Activated B cell treated with CpG ODN at 0.5 μM for 24 hours (primary cell): ENCODE measurements at regions not wholly inside any gene's neighbourhood (a gene's known extent, or its start where the extent isn't known, plus 50 kb on each side); places are given as distances from the start of the nearest gene placed in this dataset.

Experiments
- ATAC-seq: fragments of 200-7000 bp; cut with Tn5 transposase; one replicate; pipeline ENCODE4 v1.10.0; 2021; ENCODE audit warnings: low read depth, mild to moderate bottlenecking, moderate library complexity
- CTCF ChIA-PET: fragments of 350-600 bp; sonication (Branson Sonifier 250); formaldehyde crosslinking; loops from one replicate; lab custom pipeline; 2021; ENCODE audit warnings: antibody characterized with exemption; lab: Charles Lee
- POLR2A ChIA-PET: fragments of 350-600 bp; sonication (Branson Sonifier 250); formaldehyde crosslinking; loops from one replicate; lab custom pipeline; 2021; ENCODE audit warnings: antibody characterized with exemption; lab: Charles Lee
- DNase-seq: peaks from one replicate; pipeline ENCODE4 v3.0.0; 2022
- H3K27ac Mint-ChIP-seq: one replicate; pipeline ENCODE4 v1.8.0; 2020; ENCODE audit warnings: mixed read lengths
- H3K27me3 Mint-ChIP-seq: one replicate; pipeline ENCODE4 v1.8.0; 2021; ENCODE audit warnings: mixed read lengths
- H3K36me3 Mint-ChIP-seq: one replicate; pipeline ENCODE4 v1.8.0; 2021; ENCODE audit warnings: low read depth, mixed read lengths
- H3K4me1 Mint-ChIP-seq: one replicate; pipeline ENCODE4 v1.8.0; 2021; ENCODE audit warnings: mixed read lengths
- H3K4me3 Mint-ChIP-seq: one replicate; pipeline ENCODE4 v1.8.0; 2020; ENCODE audit warnings: mild to moderate bottlenecking, mixed read lengths
- H3K9me3 Mint-ChIP-seq: one replicate; pipeline ENCODE4 v1.8.0; 2020; ENCODE audit warnings: mixed read lengths
- CTCF ChIP-seq: fragments of 200-600 bp; IDR thresholded peaks from one replicate; pipeline ENCODE4 v1.8.0; 2022; ENCODE audit warnings: antibody characterized with exemption, mild to moderate bottlenecking
- intact Hi-C: fragments of 100-400 bp; cut with micrococcal nuclease; formaldehyde crosslinking; loops from one replicate; pipeline ENCODE4 v1.15.1; 2024

- CTCF ChIA-PET, result interaction anchor here (3.2 kb wide), 1 partner anchor 291 kb away, joined by 86 read pairs; no protein-coding TSS in a partner anchor
- H3K27me3 Mint-ChIP-seq, result no peaks in the 10 kb centered on the region
- POLR2A ChIA-PET, result interaction anchor here (0.7 to 1.1 kb wide), 3 partner anchors 81 to 587 kb away, joined by 3 read pairs; partner anchors contain the start of gene TIMM22
- H3K9me3 Mint-ChIP-seq, result no peaks in the 10 kb centered on the region
- H3K27ac Mint-ChIP-seq, result peak overlapping the region; percentile 91
- no peak for TF ChIP-seq CTCF
- peaks cover 47% of the 10 kb centered on the region for H3K4me1 Mint-ChIP-seq
- ATAC-seq (peak; percentile 84), DNase-seq (peak; percentile 99)
- peak overlapping the region; percentile 88 for H3K4me3 Mint-ChIP-seq
- intact Hi-C loops, result loop anchor here (1.0 kb wide), 1 partner anchor 586 kb away; no protein-coding TSS in a partner anchor
- peaks cover 11% of the 10 kb centered on the region for H3K36me3 Mint-ChIP-seq
Observed at GRCh38 chr17:409848-410542, 57.4 kb upstream of the RPH3AL start.

GRCh38 chr17:409308-409847 is 56.8 kb upstream of the RPH3AL start:
- intact Hi-C loops, result no loop called here
- Mint-ChIP-seq H3K27ac (peak overlapping the region; percentile 91), H3K9me3 (no peaks in the 10 kb centered on the region), H3K36me3 (peaks cover 11% of the 10 kb centered on the region), H3K27me3 (no peaks in the 10 kb centered on the region), H3K4me3 (peak overlapping the region; percentile 88), H3K4me1 (peaks cover 44% of the 10 kb centered on the region)
- TF ChIP-seq CTCF, result no peak
- no peak for ATAC-seq
- ChIA-PET POLR2A (no interaction called here), CTCF (no interaction called here)
- DNase-seq, result no peak

GRCh38 chr17:404703-405102 is 52.1 kb upstream of the RPH3AL start:
- ATAC-seq (no peak), DNase-seq (no peak)
- Mint-ChIP-seq H3K9me3 (no peaks in the 10 kb centered on the region), H3K4me1 (peaks cover 8% of the 10 kb centered on the region), H3K36me3 (peaks cover 5% of the 10 kb centered on the region), H3K27me3 (peaks cover 3% of the 10 kb centered on the region), H3K27ac (no peak overlapping the region), H3K4me3 (no peak overlapping the region)
- POLR2A ChIA-PET, result no interaction called here
- CTCF ChIA-PET, result no interaction called here
- intact Hi-C loops, result no loop called here
- TF ChIP-seq CTCF, result no peak
